DMS114 treated with DMSO at 0.1 percent for 48 hours (cell line): ENCODE measurements at regions not wholly inside any gene's neighbourhood (a gene's known extent, or its start where the extent isn't known, plus 50 kb on each side); places are given as distances from the start of the nearest gene placed in this dataset.

Source experiments
- DNase-seq: peaks from one replicate; lab custom pipeline; 2025; ENCODE audit not compliant: unreplicated experiment; lab: John Stamatoyannopoulos, UW

DNA sequence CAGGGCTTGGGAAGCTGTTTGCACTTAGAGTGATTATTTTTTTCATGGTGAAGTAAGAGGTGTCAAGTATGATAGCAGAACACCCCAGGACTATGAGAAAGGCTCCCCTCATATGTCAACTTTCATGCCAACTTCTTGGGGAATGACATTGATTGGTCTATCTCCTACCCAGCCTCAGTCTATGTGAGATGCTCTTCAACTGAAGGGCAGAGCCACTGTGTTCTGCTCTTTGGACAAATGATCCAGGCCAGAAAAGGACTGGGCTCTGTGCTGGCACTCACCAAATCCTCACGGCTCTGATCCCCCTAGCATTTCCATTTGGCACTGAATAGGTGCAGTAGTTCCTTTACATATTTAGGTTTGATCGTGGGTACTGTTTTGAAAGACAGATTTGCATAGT is 151.1 kb downstream of the DMRT2 start:
- no peak for DNase-seq

DNA sequence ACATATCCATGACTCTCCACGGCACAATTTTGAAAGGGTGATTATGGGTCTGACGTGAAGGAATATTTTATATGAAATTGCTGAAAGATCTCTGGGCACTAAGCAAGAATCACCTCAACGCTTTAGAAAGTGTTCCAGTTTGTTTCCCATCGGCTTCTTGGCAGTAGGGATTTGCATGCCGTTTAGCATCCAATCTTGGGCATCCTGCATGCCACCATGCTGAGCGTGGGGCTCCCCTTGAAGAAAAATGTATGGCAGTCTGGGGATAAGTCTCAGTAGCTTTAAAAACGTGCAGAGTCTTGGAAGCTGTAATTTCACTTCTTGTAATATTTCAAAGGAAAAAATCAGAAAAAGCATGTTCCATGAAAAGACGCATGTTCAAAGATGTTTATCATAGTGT is 151.7 kb downstream of the DMRT2 start:
- no peak for DNase-seq

DNA sequence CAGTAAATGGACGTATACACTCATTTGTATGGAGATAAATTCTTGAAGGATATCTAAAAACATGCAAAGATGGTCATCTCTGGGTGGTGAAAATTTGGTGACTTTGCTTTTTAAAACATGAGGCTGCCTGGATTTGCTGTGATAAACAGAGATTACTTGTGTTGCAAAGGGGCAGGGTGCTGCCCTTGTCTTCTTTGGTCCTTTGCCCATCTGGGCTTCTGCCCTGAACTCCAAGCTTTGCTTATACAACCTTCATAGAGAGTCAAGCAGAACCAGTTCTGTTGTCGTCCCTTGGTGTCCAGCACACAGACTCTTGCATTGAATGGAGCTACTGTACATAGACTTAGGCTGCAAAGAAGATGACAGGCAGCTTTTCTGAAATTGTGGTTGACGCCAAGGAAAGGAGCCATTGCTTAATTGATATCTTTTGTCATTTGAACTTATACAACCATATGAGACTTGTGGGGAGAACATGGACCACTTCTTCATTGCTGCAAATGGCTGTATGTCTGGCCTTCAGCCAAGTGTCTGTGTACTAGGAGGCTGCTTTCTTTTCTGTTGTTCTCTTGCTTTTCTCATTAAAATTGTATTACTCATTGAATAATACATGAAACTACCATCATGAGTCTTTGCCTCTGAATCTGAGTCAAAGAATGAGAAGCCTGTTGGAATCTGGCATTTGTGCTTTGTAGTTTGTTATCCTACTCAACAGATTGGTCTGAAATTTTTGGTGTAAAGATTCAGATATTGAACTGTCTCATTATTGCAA is 152.5 kb downstream of the DMRT2 start:
- no peak for DNase-seq

DNA sequence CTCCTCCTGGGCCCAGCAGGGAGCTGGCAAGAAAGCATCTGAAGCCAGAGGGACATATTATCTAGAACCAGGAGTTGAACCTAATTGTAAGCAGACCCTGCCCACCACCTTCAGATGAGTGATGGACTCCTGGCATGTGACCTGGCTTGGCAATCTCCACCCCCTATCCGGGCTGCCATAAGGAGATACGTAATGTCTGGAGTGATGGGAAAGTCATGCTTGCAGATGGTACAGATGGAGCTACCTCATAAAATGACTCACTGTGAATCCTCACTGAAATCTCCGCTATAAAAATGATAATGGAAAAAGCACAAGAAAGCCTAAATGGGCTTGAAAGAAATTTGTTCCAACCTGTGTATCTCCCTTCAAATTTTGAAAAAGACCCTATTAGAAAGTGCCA is 157.5 kb downstream of the DMRT2 start:
- DNase-seq = no peak

DNA sequence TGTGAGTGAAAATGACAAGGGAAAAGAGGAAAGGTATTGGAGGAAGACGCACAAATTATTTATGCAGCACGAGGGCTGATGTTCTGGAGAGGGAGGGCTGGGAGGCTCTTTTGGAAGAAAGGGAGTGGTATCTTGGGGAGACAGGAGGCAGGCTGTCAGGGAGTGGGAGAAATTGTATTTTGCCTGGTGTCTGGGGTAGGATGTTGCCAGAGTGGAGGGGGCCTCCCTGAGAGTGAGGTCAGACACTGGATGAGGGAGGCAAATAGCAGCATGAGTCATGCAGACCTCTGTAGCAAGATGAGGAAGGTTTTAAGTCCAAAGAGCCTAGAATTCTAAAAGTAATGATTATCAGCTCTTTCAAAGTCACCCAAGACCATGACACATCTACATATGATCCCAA is 158.0 kb downstream of the DMRT2 start:
- no peak for DNase-seq

DNA sequence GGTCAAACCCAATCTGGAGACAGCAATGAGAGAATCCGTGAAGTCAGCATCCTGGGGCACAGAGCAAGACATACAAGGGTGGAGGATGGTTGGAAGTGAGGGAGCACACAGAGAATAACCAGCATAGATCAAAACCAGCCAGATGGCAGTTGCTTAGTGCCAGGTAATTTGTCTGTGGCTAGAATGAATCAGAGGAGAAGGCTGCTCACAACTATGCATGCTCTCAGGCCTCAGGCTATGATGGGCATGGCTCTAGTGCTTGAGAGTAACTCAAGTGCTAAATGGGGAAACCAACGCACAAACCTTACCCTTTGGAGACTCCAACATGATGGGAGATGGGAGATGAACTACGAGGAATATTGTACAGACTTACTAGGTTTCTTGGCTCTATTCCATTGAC is 160.8 kb downstream of the DMRT2 start:
- DNase-seq = no peak

DNA sequence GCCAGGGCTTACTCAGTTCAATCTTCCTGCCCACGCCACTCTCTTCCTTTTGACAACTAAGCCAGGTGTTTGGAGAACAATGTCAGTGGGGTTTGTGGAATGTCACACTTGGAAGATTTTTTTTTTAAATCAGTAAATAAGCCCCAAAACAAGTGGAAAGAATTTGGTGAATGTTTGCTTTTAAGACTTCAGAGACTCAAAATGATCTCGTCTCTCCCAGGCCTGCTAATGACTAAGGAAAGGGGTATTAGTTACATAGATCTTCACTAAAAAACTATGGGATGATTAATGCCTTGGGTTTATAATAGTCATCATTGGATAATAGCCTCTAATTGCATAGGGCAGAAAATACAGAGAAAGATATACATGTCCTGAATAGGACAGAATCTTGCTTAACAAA is 166.4 kb downstream of the DMRT2 start:
- no peak for DNase-seq

DNA sequence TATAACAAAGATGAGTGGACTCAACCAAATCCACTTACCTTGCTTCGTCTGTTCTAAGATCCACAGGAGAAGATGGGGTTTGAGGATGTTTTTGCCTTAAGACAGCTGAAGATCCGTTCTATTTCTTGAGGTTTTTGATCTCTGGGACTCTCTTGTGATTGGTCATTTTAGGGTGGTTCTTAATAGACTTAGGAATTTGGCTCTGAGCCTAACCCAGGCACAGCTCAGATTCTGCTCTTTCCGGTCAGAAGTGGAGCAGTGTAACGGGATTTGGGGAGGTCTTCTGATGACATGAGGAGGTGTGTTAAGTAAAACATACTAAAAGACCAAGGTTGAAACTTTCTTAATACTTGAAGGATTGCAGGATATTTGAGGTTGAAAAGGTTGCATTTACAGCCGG is 166.9 kb downstream of the DMRT2 start:
- no peak for DNase-seq

DNA sequence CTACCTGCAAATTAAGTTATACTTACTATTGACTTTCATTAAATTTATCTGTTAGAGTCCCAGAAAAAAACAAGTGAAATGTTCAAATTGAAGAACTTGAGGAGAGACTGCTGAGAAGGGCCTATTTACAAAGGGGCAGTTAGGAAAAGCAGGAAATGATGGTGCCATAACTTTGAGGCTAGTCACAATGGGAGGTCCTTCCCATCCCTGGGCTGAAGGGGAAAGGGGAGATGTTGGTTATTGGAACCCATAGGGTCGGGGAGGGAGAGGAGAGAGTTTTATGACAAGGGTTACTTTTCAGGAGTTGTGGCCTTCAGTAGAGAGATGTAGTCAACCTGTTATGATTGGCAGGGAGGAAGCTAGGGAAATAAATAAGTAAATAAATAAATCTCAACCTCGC is 169.1 kb downstream of the DMRT2 start:
- DNase-seq = no peak

DNA sequence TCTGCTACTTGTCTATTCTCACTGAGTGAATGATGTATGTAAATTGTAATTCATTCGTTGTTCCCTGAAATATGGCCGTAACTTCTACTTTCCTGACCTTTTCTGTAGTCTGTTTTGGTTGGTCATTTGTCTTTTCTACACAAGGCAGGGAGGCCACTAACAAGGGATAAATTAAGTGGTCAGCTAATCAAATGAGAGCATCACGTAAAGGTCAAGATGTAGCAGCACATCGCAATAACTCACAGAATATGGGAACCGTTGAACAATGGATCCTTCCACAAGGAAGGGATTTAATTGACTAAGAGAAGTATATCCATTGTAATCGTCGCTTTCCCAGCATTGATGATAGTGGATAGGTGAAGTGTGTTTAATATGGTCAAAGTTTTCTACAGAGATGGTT is 171.1 kb downstream of the DMRT2 start:
- DNase-seq = no peak

DNA sequence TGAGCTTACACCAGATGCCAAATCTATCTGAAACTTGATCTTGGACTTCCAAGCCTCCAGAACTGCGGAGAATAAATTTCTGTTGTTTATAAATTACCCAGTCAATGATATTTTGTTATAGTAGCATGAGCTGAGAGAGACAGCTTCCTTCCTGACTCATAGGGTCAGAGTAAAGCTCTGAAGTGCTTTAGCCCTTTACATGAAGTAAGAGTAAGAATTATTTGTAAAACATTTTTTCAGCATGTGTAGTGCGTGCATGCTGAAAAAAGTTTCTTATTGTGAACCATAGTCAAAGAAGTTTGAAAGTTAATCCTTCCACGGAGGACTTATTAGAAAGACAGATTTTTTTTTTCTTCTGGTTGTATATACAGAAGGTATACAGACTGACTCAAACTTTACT is 172.4 kb downstream of the DMRT2 start:
- DNase-seq = no peak

DNA sequence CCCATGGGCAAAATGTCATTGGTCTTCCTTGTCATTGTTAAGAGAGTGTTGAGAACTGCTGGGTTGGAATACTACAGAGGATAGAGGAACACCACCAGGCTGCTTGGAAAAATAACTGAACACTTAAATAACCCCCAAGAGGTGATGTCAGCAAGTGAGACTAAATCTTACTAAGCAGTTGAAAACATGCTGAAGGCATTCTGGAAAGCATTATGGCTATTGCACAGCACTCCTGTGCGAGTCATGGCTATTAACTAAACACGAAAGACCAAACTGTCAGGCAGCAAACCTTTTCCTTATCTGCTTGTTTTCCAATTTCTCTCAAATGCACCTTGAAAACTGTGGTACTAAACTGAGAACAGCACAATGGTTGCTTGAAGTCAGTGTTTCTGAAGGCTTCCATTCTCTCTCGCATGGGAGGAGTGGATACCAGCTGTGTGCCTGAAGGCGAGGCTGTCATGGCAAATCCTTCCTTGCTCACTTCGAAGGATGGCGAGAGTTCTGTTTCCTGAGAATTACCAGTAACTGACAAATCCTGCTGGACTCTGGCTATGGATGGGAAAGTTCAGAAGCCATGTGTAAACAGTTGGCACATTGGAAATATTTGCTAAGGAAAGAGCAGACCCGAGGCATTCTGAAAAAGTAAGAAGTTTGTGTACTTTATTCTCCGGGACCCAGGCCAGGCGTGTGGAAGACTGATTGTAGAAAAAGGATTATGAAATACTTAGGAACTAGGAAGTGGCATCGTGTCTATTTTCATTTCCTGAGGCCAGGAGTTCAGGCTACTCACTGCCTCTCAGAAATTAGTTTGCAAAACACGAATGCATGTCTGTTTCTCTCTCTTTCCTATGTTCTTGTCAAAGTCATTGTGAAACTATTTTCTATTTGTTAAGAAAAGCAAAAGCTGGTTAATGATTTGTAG is 182.1 kb downstream of the DMRT2 start:
- no peak for DNase-seq

DNA sequence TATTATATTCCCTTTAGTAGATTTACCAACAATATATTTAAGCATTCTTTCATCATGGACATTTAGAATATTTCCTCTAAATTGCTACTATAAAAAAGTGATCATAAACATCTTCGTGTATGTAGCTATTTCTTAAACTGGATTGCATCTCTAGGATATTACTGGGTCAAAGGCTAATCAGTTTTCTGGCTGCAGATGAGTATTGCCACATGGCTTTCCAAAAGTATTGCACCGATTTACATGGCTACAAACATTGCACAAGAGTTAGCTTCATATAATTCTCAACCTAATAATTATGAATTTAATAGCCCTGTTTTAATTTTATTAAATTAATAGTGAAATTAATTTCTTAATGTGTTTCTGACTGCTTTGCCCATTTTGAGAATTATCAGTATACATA is 183.4 kb downstream of the DMRT2 start:
- no peak for DNase-seq

DNA sequence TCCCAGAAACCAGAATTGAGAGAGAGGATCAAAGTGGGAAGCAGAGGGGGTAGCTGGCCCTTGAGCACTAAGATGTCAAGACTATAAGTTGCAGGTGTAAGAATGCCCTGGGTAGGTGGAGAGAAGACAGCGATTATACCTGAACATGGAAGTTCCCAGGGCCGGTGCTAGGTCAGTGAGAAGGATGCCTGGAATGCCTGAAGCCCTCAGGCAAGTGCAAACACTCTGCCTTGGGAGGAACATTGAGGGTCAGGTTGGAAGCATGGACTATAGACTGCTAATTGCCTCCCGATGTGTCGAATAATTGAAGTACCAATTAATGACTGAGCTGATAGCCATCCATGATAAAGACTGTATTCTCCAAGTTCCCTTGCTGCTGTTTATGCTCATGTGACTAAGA is 185.5 kb downstream of the DMRT2 start:
- DNase-seq = no peak

DNA sequence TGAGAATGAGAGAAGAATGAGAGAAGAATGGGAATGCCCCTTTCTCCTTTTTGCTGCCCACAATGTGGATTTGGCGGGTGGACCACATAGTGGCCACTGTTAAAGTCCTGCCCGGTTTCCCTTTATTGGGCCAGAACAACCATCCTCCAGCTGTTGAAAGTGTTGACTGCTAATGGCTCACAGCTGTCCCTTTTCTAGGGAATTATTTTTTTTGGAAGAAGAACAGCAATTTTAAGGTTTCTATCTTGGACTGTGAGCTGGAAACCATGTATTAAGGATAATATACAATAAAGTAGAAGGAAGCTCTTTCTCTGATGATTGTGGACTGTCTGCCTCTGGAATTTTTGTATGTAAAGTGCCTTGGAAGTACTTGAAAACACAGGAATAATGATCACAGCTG is 185.9 kb downstream of the DMRT2 start:
- DNase-seq = no peak

DNA sequence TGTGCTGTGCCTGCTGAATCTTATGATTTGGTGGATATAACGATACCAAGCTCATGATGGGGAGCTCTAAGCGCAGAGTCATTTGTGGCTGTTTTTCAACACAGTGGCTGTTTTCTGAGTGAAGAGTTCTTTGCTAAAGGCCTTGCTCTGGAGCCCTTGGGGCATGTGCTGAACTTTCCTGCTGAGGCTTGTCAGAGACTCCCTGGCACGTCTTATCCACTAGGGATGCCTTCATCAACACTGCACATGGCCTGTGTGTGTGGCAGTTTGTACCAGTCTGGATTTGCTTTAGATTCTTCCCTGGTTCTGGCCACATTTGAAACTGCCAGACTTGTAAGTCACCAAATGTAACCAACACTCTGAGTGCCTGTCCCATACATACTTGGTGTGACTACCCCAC is 188.2 kb downstream of the DMRT2 start:
- no peak for DNase-seq

DNA sequence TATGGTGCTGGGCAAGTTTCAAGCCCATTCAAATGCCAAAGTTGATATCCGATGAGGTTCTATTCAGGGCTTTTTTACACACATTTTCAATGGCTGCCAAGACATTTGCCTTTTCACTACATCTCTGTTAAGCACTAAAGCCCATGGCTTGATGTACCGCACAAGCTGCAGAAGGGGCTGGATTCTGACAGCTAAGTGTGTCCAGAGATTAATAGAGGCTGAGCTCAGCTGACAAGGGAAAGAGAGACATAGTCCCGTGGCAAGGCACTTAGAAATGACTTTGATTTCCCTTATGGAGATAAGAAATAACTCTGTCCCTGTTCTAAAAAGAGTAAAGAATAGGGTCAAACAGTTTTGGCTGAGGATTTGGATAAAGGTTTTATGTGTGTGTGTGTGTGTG is 198.6 kb downstream of the DMRT2 start:
- no peak for DNase-seq

DNA sequence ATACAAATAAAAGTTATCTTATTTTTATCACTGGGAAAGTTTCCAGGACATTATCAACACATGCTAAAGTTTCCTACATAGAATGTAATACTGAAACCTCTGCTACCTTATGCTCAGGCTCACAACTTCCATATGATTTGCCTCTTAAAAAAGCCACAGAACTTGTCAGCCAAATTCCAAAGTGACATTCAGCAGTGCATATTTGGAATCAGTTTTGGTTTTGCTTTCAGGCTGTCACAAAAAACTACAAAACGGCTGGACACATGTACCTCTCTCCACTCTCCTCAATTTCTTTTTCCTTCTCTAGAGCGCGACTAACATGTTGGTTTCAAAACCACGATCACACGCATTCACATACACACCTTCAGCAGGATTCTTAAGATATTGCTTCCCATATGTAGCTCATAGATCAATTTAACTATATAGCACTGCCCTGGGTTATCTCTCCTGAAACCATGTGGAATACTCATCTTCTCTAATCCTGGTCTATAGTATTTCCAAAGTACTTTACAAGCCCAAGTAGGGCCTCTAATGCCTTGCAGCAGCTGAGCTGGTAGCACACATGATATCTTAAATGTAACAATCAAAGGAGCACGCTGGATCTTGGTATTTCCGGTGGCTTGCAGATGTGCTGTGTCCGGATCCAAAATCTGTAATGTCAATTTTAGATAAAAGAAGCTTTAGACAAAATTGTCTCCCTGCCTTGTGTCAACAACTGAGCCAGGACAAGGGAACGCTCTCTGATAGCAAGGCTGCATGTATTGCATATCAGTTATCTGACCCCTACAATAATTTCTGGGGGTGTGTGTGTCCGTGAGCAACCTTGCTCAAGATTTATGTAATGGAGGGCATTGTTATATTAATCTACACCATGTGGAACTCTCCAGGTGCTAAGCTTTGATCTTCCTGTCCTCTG is 203.2 kb downstream of the DMRT2 start:
- DNase-seq = no peak

DNA sequence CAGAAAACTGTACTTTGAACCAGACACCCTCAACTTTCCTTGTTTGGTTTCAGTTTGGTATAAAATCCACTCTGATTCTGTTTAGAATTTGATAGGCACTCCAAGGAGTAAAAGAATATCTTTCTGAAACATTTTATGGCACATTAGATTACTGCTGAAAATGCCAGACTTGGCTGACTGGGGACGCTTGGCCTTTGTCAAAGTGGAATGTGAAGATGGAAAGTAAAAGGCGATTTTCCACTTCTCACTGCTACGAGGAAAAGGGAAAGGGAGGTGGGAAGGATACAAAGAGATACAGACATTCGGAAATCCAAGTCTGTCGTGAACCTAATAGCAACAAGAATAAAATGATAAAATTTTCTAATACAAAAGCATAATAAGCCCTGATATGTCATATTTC is 203.9 kb downstream of the DMRT2 start:
- no peak for DNase-seq

DNA sequence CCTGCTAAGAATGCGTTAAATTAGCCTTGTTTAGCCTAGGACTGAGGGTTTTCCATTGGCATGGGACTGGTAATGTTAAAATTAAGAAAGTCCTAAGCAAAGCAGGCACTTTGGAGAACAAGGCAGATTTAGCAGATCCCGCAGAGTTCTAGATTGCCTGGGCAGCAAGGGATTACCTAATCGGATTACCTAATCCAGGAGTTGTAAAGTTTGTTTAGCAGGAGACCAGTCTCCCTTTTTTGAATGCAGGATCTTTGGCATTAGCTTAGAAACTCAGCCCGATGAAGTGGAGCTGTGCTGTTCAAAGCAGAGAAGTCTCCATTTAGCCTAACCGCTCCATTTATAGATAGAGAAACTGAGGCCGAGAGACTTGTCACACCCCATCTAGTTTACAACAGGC is 206.0 kb downstream of the DMRT2 start:
- DNase-seq = no peak

DNA sequence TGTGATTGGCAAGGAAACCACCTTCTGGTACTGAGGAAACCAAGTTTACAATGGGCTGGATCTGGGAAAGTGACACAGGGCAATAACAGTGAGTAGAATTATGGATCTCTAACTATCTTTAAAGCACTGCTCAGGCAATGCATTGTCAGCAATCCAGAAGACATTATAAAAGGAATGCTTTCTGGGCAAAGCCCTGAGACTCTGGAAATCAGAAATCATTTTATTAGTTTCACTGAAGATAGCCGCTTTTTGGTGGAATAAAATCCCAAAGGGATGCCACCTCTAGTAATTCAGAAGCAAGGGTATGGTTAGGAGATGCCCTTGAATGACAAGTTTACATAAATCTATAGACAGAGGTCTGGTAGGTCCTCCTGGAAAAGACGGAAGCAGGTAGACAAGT is 211.1 kb downstream of the DMRT2 start:
- DNase-seq = no peak
